ENCODE measurements at regions not wholly inside any gene's neighbourhood (a gene's known extent, or its start where the extent isn't known, plus 50 kb on each side); places are given as distances from the start of the nearest gene placed in this dataset.

GRCh38 chr10:14380746-14381145 lies 50.0 kb upstream of the FRMD4A start (continued):
- no peak for TF ChIP-seq ZNF513 (tag by site-specific recombination; IDR thresholded peaks at IDR 0.05)
